H9 (cell line): ENCODE measurements at regions not wholly inside any gene's neighbourhood (a gene's known extent, or its start where the extent isn't known, plus 50 kb on each side); places are given as distances from the start of the nearest gene placed in this dataset.
A peak's percentile ranks its signal among the peaks of the same experiment; 100 is the strongest.

Source experiments
- DNase-seq: peaks from one replicate; pipeline ENCODE4 v3.0.0-alpha.2; 2017
- H2AFZ ChIP-seq: one replicate; pipeline ENCODE4 v1.6.1; 2013; ENCODE audit warnings: mild to moderate bottlenecking, low read length, control low read depth, moderate library complexity
- H2AK5ac ChIP-seq: 2 replicates; pipeline ENCODE4 v1.6.1; 2013; ENCODE audit warnings: low read length, control low read depth, mixed read lengths; ENCODE audit not compliant: insufficient read length
- H2BK120ac ChIP-seq: one replicate; pipeline ENCODE4 v1.6.1; 2013; ENCODE audit warnings: low read depth, mild to moderate bottlenecking, low read length, control low read depth, inconsistent platforms; ENCODE audit not compliant: poor library complexity, severe bottlenecking
- H2BK12ac ChIP-seq: 2 replicates; pipeline ENCODE4 v1.6.1; 2013; ENCODE audit warnings: low read length, control low read depth, mixed read lengths, low read depth; ENCODE audit not compliant: insufficient read length
- H2BK15ac ChIP-seq: 2 replicates; pipeline ENCODE4 v1.6.1; 2013; ENCODE audit warnings: low read depth, low read length, control low read depth
- H2BK20ac ChIP-seq: one replicate; pipeline ENCODE4 v1.6.1; 2013; ENCODE audit warnings: low read depth, mild to moderate bottlenecking, low read length, control low read depth, inconsistent platforms; ENCODE audit not compliant: poor library complexity, severe bottlenecking
- H2BK5ac ChIP-seq: 2 replicates; pipeline ENCODE4 v1.6.1; 2013; ENCODE audit warnings: low read length, control low read depth, mixed read lengths; ENCODE audit not compliant: insufficient read length
- H3K14ac ChIP-seq: 2 replicates; pipeline ENCODE4 v1.6.1; 2013; ENCODE audit warnings: low read length, control low read depth; ENCODE audit not compliant: insufficient read depth
- H3K18ac ChIP-seq: 2 replicates; pipeline ENCODE4 v1.6.1; 2013; ENCODE audit warnings: low read depth, mild to moderate bottlenecking, mixed read lengths, low read length, control low read depth; ENCODE audit not compliant: insufficient read length
- H3K23ac ChIP-seq: 2 replicates; pipeline ENCODE4 v1.6.1; 2013; ENCODE audit warnings: low read length, control low read depth, mixed read lengths, low read depth; ENCODE audit not compliant: insufficient read length
- H3K23me2 ChIP-seq: 2 replicates; pipeline ENCODE4 v1.6.1; 2013; ENCODE audit warnings: low read depth, mild to moderate bottlenecking, mixed read lengths, low read length, control low read depth; ENCODE audit not compliant: insufficient read length, poor library complexity, severe bottlenecking
- H3K27ac ChIP-seq: 2 replicates; pipeline ENCODE4 v1.5.1; 2013; ENCODE audit warnings: low read length, control low read depth, mixed read lengths, low read depth; ENCODE audit not compliant: insufficient read length
- H3K27me3 ChIP-seq: 2 replicates; pipeline ENCODE4 v1.6.1; 2013; ENCODE audit warnings: low read length, control low read depth, inconsistent platforms; ENCODE audit not compliant: insufficient read depth
- H3K4ac ChIP-seq: 2 replicates; pipeline ENCODE4 v1.6.1; 2013; ENCODE audit warnings: low read depth, mild to moderate bottlenecking, control low read depth, inconsistent platforms, low read length, moderate library complexity
- H3K4me1 ChIP-seq: 2 replicates; pipeline ENCODE4 v1.6.1; 2013; ENCODE audit warnings: low read length, control low read depth, inconsistent platforms; ENCODE audit not compliant: insufficient read depth
- H3K4me2 ChIP-seq: 2 replicates; pipeline ENCODE4 v1.6.1; 2013; ENCODE audit warnings: low read length, control low read depth, mixed read lengths; ENCODE audit not compliant: insufficient read length, insufficient read depth
- H3K56ac ChIP-seq: 2 replicates; pipeline ENCODE4 v1.6.1; 2013; ENCODE audit warnings: low read depth, mild to moderate bottlenecking, mixed read lengths, low read length, control low read depth; ENCODE audit not compliant: insufficient read length
- H3K79me1 ChIP-seq: 2 replicates; pipeline ENCODE4 v1.6.1; 2013; ENCODE audit warnings: low read depth, mild to moderate bottlenecking, moderate library complexity, low read length, control low read depth, inconsistent platforms; ENCODE audit not compliant: insufficient read depth, poor library complexity, severe bottlenecking
- H3K79me2 ChIP-seq: 2 replicates; pipeline ENCODE4 v1.6.1; 2013; ENCODE audit warnings: low read length, control low read depth, inconsistent platforms; ENCODE audit not compliant: insufficient read depth
- H3K9ac ChIP-seq: 2 replicates; pipeline ENCODE4 v1.6.1; 2013; ENCODE audit warnings: low read length, control low read depth, mixed read lengths; ENCODE audit not compliant: insufficient read length; ENCODE audit errors: extremely low read depth
- H3K9me3 ChIP-seq: one replicate; pipeline ENCODE4 v1.6.1; 2013; ENCODE audit warnings: low read depth, low read length, inconsistent platforms; ENCODE audit not compliant: control insufficient read depth
- H3T11ph ChIP-seq: one replicate; pipeline ENCODE4 v1.6.1; 2013; ENCODE audit warnings: mild to moderate bottlenecking, low read length, control low read depth, inconsistent platforms
- H4K20me1 ChIP-seq: one replicate; pipeline ENCODE4 v1.6.1; 2013; ENCODE audit not compliant: control insufficient read depth, insufficient read length, insufficient read depth
- H4K5ac ChIP-seq: 2 replicates; pipeline ENCODE4 v1.6.1; 2013; ENCODE audit warnings: low read depth, mild to moderate bottlenecking, mixed read lengths, low read length, control low read depth; ENCODE audit not compliant: insufficient read length
- H4K8ac ChIP-seq: replicated peaks from 2 replicates; pipeline ENCODE4 v1.6.1; 2013; ENCODE audit warnings: low read length, control low read depth, mixed read lengths, low read depth; ENCODE audit not compliant: insufficient read length
- H4K91ac ChIP-seq: 2 replicates; pipeline ENCODE4 v1.6.1; 2013; ENCODE audit warnings: low read depth, mild to moderate bottlenecking, moderate library complexity, mixed read lengths, low read length, control low read depth; ENCODE audit not compliant: insufficient read length
- H3K27ac Mint-ChIP-seq, 3 experiments: 2 replicates in 2 of 3; 3 replicates in 1 of 3; pipeline ENCODE4 v1.8.0; 2020 to 2021; ENCODE audit warnings: mixed read lengths in 3 of 3, mild to moderate bottlenecking in 1 of 3, moderate library complexity in 1 of 3
- H3K27me3 Mint-ChIP-seq: 2 replicates; pipeline ENCODE4 v1.8.0; 2021; ENCODE audit warnings: low read depth, mild to moderate bottlenecking, moderate library complexity, mixed read lengths
- H3K36me3 Mint-ChIP-seq, 3 experiments: 2 replicates in 2 of 3; 3 replicates in 1 of 3; pipeline ENCODE4 v1.8.0; 2020 to 2021; ENCODE audit warnings: low read depth in 3 of 3, mixed read lengths in 3 of 3; ENCODE audit not compliant: insufficient read depth in 1 of 3
- H3K4me1 Mint-ChIP-seq, 2 experiments: 2 replicates each; pipeline ENCODE4 v1.8.0; 2020; ENCODE audit warnings: mixed read lengths in 2 of 2
- H3K4me3 Mint-ChIP-seq, 2 experiments: 2 replicates in 1 of 2; 3 replicates in 1 of 2; pipeline ENCODE4 v1.8.0; 2020 to 2021; ENCODE audit warnings: mild to moderate bottlenecking in 2 of 2, mixed read lengths in 2 of 2, moderate library complexity in 1 of 2
- H3K9me3 Mint-ChIP-seq, 2 experiments: 2 replicates in 1 of 2; 3 replicates in 1 of 2; pipeline ENCODE4 v1.8.0; 2020; ENCODE audit warnings: mild to moderate bottlenecking in 2 of 2, mixed read lengths in 2 of 2, moderate library complexity in 1 of 2
- CTCF ChIP-seq: fragments of 200-600 bp; sonication (generic); conservative IDR thresholded peaks from 3 replicates; pipeline ENCODE4 v1.8.0; 2021; ENCODE audit warnings: antibody characterized with exemption, mild to moderate bottlenecking
- whole genome bisulfite sequencing: extraction: QIAGEN DNeasy Blood & Tissue Kit; methylation state at CpG from one replicate; pipeline ENCODE4 v1.1.7; 2013; ENCODE audit warnings: missing lambda C conversion rate, low lambda C conversion rate, mixed read lengths; ENCODE audit not compliant: insufficient read length; ENCODE audit errors: extremely low coverage; 5-methylcytosine and 5-hydroxymethylcytosine counted together

GRCh38 chr21:32955311-32956060 lies 70.2 kb upstream of the OLIG2 start:
- WGBS: no CpG with 5 or more reads among the region's 20 CpGs
- H3K4me3 Mint-ChIP-seq: no peak overlapping the region
- no peak overlapping the region for H3K56ac ChIP-seq
- no peaks in the 10 kb centered on the region for H3K79me2 ChIP-seq
- no peak overlapping the region for H2BK15ac ChIP-seq
- H2AK5ac ChIP-seq: no peak overlapping the region
- H3K27ac ChIP-seq: no peak overlapping the region
- no peak overlapping the region for H4K91ac ChIP-seq
- H3K4me1 ChIP-seq: peaks cover 8% of the 10 kb centered on the region
- H3K36me3 Mint-ChIP-seq: no peaks in the 10 kb centered on the region
- H3K4me2 ChIP-seq: no peak overlapping the region
- H3K27me3 Mint-ChIP-seq: peaks cover 2% of the 10 kb centered on the region
- DNase-seq: no peak
- TF ChIP-seq CTCF: no peak
- peak overlapping the region; percentile 9 for H2AFZ ChIP-seq
- no peak overlapping the region; a peak in 1 of 7 replicates for H3K27ac Mint-ChIP-seq
- H3K9me3 Mint-ChIP-seq: no peaks in the 10 kb centered on the region
- no peak overlapping the region for H3K23ac ChIP-seq
- peaks cover 3% of the 10 kb centered on the region for H4K20me1 ChIP-seq
- H2BK12ac ChIP-seq: no peak overlapping the region
- no peak overlapping the region for H2BK20ac ChIP-seq
- H3K9ac ChIP-seq: no peak overlapping the region
- no peak overlapping the region for H3T11ph ChIP-seq
- H3K14ac ChIP-seq: no peak overlapping the region
- no peak overlapping the region for H2BK120ac ChIP-seq
- H3K9me3 ChIP-seq: no peaks in the 10 kb centered on the region
- no peak overlapping the region for H3K4ac ChIP-seq
- no peaks in the 10 kb centered on the region for H3K27me3 ChIP-seq
- no peak overlapping the region for H3K18ac ChIP-seq
- H4K8ac ChIP-seq: no peak overlapping the region
- no peaks in the 10 kb centered on the region for H3K23me2 ChIP-seq
- H2BK5ac ChIP-seq: no peak overlapping the region
- H3K4me1 Mint-ChIP-seq: peaks cover 73 to 81% of the 10 kb centered on the region in 2 experiments
- no peak overlapping the region for H4K5ac ChIP-seq
- no peaks in the 10 kb centered on the region for H3K79me1 ChIP-seq
